ENCODE measurements at regions not wholly inside any gene's neighbourhood (a gene's known extent, or its start where the extent isn't known, plus 50 kb on each side); places are given as distances from the start of the nearest gene placed in this dataset.
"Not testable (repeated sequence)": the region's sequence is repeated elsewhere in the genome, so short reads cannot be mapped to it uniquely, and the experiment has no call there.

DNA sequence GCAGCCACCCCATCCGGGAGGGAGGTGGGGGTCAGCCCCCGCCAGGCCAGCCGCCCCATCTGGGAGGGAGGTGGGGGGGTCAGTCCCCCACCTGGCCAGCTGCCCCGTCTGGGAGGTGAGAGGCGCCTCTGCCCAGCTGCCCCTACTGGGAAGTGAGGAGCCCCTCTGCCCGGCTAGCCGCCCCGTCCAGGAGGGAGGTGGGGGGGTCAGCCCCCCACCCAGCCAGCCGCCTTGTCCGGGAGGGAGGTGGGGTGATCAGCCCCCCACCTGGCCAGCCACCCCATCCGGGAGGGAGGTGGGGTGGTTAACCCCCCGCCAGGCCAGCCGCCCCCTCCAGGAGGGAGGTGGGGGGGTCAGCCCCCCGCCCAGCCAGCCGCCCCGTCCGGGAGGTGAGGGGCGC lies 852.4 kb upstream of the DEFB115 start:
- not testable (repeated sequence) for H4K20me1 ChIP-seq (ENCODE audit: control insufficient read depth, insufficient read depth, insufficient read length); H3K4me1 ChIP-seq (ENCODE audit: insufficient read depth, low read length); H4K5ac ChIP-seq (ENCODE audit: insufficient read length, low read depth, low read length); H3K27ac ChIP-seq (ENCODE audit: insufficient read length, low read depth, low read length); H3K4me3 Mint-ChIP-seq; H3K4me1 Mint-ChIP-seq; H2BK5ac ChIP-seq (ENCODE audit: insufficient read length, low read length); DNase-seq; H2BK20ac ChIP-seq (ENCODE audit: low read depth, low read length, poor library complexity, severe bottlenecking); H3K23me2 ChIP-seq (ENCODE audit: insufficient read length, low read depth, low read length, poor library complexity, severe bottlenecking); H3K4me2 ChIP-seq (ENCODE audit: insufficient read depth, insufficient read length, low read length); H3K27ac Mint-ChIP-seq; H2BK15ac ChIP-seq (ENCODE audit: low read depth, low read length); H3K14ac ChIP-seq (ENCODE audit: insufficient read depth, low read length); H3K4ac ChIP-seq (ENCODE audit: low read depth, low read length); H4K8ac ChIP-seq (replicated peaks; ENCODE audit: insufficient read length, low read depth, low read length); H3K79me1 ChIP-seq (ENCODE audit: insufficient read depth, low read depth, low read length, poor library complexity, severe bottlenecking); H3T11ph ChIP-seq (ENCODE audit: low read length); H4K91ac ChIP-seq (ENCODE audit: insufficient read length, low read depth, low read length); H2BK120ac ChIP-seq (ENCODE audit: low read depth, low read length, poor library complexity, severe bottlenecking); H3K56ac ChIP-seq (ENCODE audit: insufficient read length, low read depth, low read length); H3K79me2 ChIP-seq (ENCODE audit: insufficient read depth, low read length); H3K27me3 ChIP-seq (ENCODE audit: insufficient read depth, low read length); H3K27me3 Mint-ChIP-seq (ENCODE audit: low read depth); H3K9ac ChIP-seq (ENCODE audit: extremely low read depth, insufficient read length, low read length); H2AFZ ChIP-seq (ENCODE audit: low read length); H3K18ac ChIP-seq (ENCODE audit: insufficient read length, low read depth, low read length); H2BK12ac ChIP-seq (ENCODE audit: insufficient read length, low read depth, low read length); H3K23ac ChIP-seq (ENCODE audit: insufficient read length, low read depth, low read length); H2AK5ac ChIP-seq (ENCODE audit: insufficient read length, low read length)
- no CpG with 5 or more reads among the region's 18 CpGs for WGBS (ENCODE audit: extremely low coverage, insufficient read length, low lambda C conversion rate)
- H3K36me3 Mint-ChIP-seq (ENCODE audit: insufficient read depth in 1 of 3, low read depth in 3 of 3), result peaks cover 8 to 15% (median 11%) of the 10 kb centered on the region in 3 experiments; a peak in 6 of 7 replicates
- peaks cover 68 to 72% of the 10 kb centered on the region in 2 experiments for H3K9me3 Mint-ChIP-seq
- peaks cover 12% of the 10 kb centered on the region for H3K9me3 ChIP-seq (ENCODE audit: control insufficient read depth, low read depth, low read length)

GRCh38 chr20:30405585-30405984 lies 851.9 kb upstream of the DEFB115 start:
- H2AK5ac ChIP-seq (ENCODE audit: insufficient read length, low read length); H3K4me1 ChIP-seq (ENCODE audit: insufficient read depth, low read length); H3K27ac ChIP-seq (ENCODE audit: insufficient read length, low read depth, low read length); H3T11ph ChIP-seq (ENCODE audit: low read length); H3K27me3 ChIP-seq (ENCODE audit: insufficient read depth, low read length); H3K4me1 Mint-ChIP-seq; H3K27ac Mint-ChIP-seq; H2BK20ac ChIP-seq (ENCODE audit: low read depth, low read length, poor library complexity, severe bottlenecking); H2BK12ac ChIP-seq (ENCODE audit: insufficient read length, low read depth, low read length); H3K18ac ChIP-seq (ENCODE audit: insufficient read length, low read depth, low read length); H3K56ac ChIP-seq (ENCODE audit: insufficient read length, low read depth, low read length); H2AFZ ChIP-seq (ENCODE audit: low read length); DNase-seq; H3K9me3 ChIP-seq (ENCODE audit: control insufficient read depth, low read depth, low read length); H2BK15ac ChIP-seq (ENCODE audit: low read depth, low read length); H3K79me1 ChIP-seq (ENCODE audit: insufficient read depth, low read depth, low read length, poor library complexity, severe bottlenecking); H2BK120ac ChIP-seq (ENCODE audit: low read depth, low read length, poor library complexity, severe bottlenecking); H2BK5ac ChIP-seq (ENCODE audit: insufficient read length, low read length); H4K91ac ChIP-seq (ENCODE audit: insufficient read length, low read depth, low read length); H3K14ac ChIP-seq (ENCODE audit: insufficient read depth, low read length); H3K4me3 Mint-ChIP-seq; H3K9ac ChIP-seq (ENCODE audit: extremely low read depth, insufficient read length, low read length); H3K4ac ChIP-seq (ENCODE audit: low read depth, low read length); H3K23ac ChIP-seq (ENCODE audit: insufficient read length, low read depth, low read length); H3K27me3 Mint-ChIP-seq (ENCODE audit: low read depth); H3K79me2 ChIP-seq (ENCODE audit: insufficient read depth, low read length); H3K23me2 ChIP-seq (ENCODE audit: insufficient read length, low read depth, low read length, poor library complexity, severe bottlenecking); H4K8ac ChIP-seq (replicated peaks; ENCODE audit: insufficient read length, low read depth, low read length); H4K5ac ChIP-seq (ENCODE audit: insufficient read length, low read depth, low read length); H3K4me2 ChIP-seq (ENCODE audit: insufficient read depth, insufficient read length, low read length); H4K20me1 ChIP-seq (ENCODE audit: control insufficient read depth, insufficient read depth, insufficient read length): not testable (repeated sequence)
- H3K36me3 Mint-ChIP-seq (ENCODE audit: insufficient read depth in 1 of 3, low read depth in 3 of 3), result peaks cover 8 to 12% (median 11%) of the 10 kb centered on the region in 3 experiments; a peak in 6 of 7 replicates
- no CpG with 5 or more reads among the region's 27 CpGs for WGBS (ENCODE audit: extremely low coverage, insufficient read length, low lambda C conversion rate)
- H3K9me3 Mint-ChIP-seq, result peaks cover 66 to 71% of the 10 kb centered on the region in 2 experiments
